GM12878 (cell line): ENCODE measurements at regions not wholly inside any gene's neighbourhood (a gene's known extent, or its start where the extent isn't known, plus 50 kb on each side); places are given as distances from the start of the nearest gene placed in this dataset.

Experiments used
- ATAC-seq: fragments of 200-7000 bp; cut with Tn5 transposase; 3 replicates; pipeline ENCODE4 v1.9.1; 2020; ENCODE audit warnings: mild to moderate bottlenecking, moderate library complexity
- BruUV-seq: library from RNA; stranded (reverse); fragments of 400-500 nt; replicated peaks from 2 replicates; lab custom pipeline; 2021; lab: Mats Ljungman, UMichigan
- CTCF ChIA-PET: fragments of 300-600 bp; sonication (Branson Sonifier 250); formaldehyde crosslinking; extraction: SDS; loops from one replicate; lab custom pipeline; 2021; ENCODE audit warnings: inconsistent platforms; lab: Yijun Ruan, JAX
- POLR2A ChIA-PET: fragments of 350-600 bp; formaldehyde crosslinking; extraction: SDS; loops from one replicate; lab custom pipeline; 2021; ENCODE audit warnings: inconsistent platforms; lab: Charles Lee
- RAD21 ChIA-PET: fragments of 300-600 bp; sonication (Branson Sonifier 250); formaldehyde crosslinking; loops from one replicate; lab custom pipeline; 2023; ENCODE audit warnings: antibody characterized with exemption; ENCODE audit not compliant: unreplicated experiment; lab: Charles Lee
- SMC1A ChIA-PET: fragments of 300-600 bp; sonication (Branson Sonifier 250); formaldehyde crosslinking; loops from one replicate; lab custom pipeline; 2023; ENCODE audit not compliant: unreplicated experiment, uncharacterized antibody; lab: Charles Lee
- DNase-seq: peaks from one replicate; pipeline ENCODE4 v3.0.0-alpha.2; 2011; ENCODE audit warnings: low read depth, low spot score
- FAIRE-seq: peaks from 3 replicates; lab custom pipeline; 2011; peaks lifted over from hg19 to GRCh38; lab: Jason Lieb, UNC
- H2AFZ ChIP-seq: 2 replicates; pipeline ENCODE4 v1.6.0; 2011; ENCODE audit warnings: low read depth, low read length, control low read depth; ENCODE audit not compliant: control insufficient read depth
- H3K27ac ChIP-seq: 2 replicates; pipeline ENCODE4 v1.5.1; 2011; ENCODE audit warnings: control low read depth; ENCODE audit not compliant: control insufficient read depth, insufficient read depth
- H3K27me3 ChIP-seq, 2 experiments: replicated peaks in 1 of 2; 2 replicates each; pipeline versions ENCODE4 v1.6.0 to v1.6.1; 2011; ENCODE audit warnings: low read length in 1 of 2; ENCODE audit not compliant: control insufficient read depth in 2 of 2, insufficient read depth in 2 of 2
- H3K36me3 ChIP-seq, 2 experiments: 2 replicates each; pipeline ENCODE4 v1.5.1; 2011; ENCODE audit warnings: low read length in 1 of 2; ENCODE audit not compliant: control insufficient read depth in 2 of 2, insufficient read depth in 2 of 2
- H3K4me1 ChIP-seq: 2 replicates; pipeline ENCODE4 v1.6.1; 2011; ENCODE audit warnings: mild to moderate bottlenecking, low read length, moderate library complexity, mixed read lengths; ENCODE audit not compliant: control insufficient read depth, insufficient read depth
- H3K4me2 ChIP-seq: 2 replicates; pipeline ENCODE4 v1.6.0; 2011; ENCODE audit warnings: control low read depth; ENCODE audit not compliant: control insufficient read depth, insufficient read depth
- H3K4me3 ChIP-seq: fragments of 200-600 bp; sonication (generic); 2 replicates; pipeline ENCODE4 v1.5.1; 2016
- H3K79me2 ChIP-seq: 2 replicates; pipeline ENCODE4 v1.6.0; 2011; ENCODE audit warnings: low read length; ENCODE audit not compliant: control insufficient read depth, insufficient read depth
- H3K9ac ChIP-seq: 2 replicates; pipeline ENCODE4 v1.8.0; 2011; ENCODE audit warnings: low read length, control low read depth, mixed read lengths; ENCODE audit not compliant: control insufficient read depth, insufficient read depth
- H3K9me3 ChIP-seq: replicated peaks from 3 replicates; pipeline ENCODE4 v1.5.1; 2011; ENCODE audit warnings: mild to moderate bottlenecking, low read length; ENCODE audit not compliant: control insufficient read depth, insufficient read depth
- H4K20me1 ChIP-seq: 2 replicates; pipeline ENCODE4 v1.6.0; 2011; ENCODE audit not compliant: control insufficient read depth, insufficient read depth
- ATF7 ChIP-seq: fragments of 450-650 bp; IDR thresholded peaks from 2 replicates; pipeline ENCODE4 v1.6.1; 2016; ENCODE audit warnings: low read depth, mild to moderate bottlenecking
- BHLHE40 ChIP-seq, 2 experiments: fragments of 450-650 bp in 1 of 2; IDR thresholded peaks; 2 replicates each; pipeline ENCODE4 v1.6.1; 2011 to 2017; ENCODE audit warnings: low read depth in 2 of 2, borderline replicate concordance in 1 of 2, improper control_type of control experiment in 1 of 2, low read length in 1 of 2, mild to moderate bottlenecking in 1 of 2
- CHD1 ChIP-seq: IDR thresholded peaks from 2 replicates; pipeline ENCODE4 v1.6.1; 2012; ENCODE audit warnings: low read depth, low read length, improper control_type of control experiment
- ESRRA ChIP-seq: IDR thresholded peaks from 2 replicates; pipeline ENCODE4 v1.6.1; 2012; ENCODE audit warnings: mild to moderate bottlenecking, low read length, improper control_type of control experiment
- RBBP5 ChIP-seq: fragments of 200-600 bp; sonication (generic); conservative IDR thresholded peaks from 2 replicates; pipeline ENCODE4 v1.6.1; 2016
- SIX5 ChIP-seq: IDR thresholded peaks from 2 replicates; pipeline ENCODE4 v1.6.1; 2011; ENCODE audit warnings: mild to moderate bottlenecking, low read depth, low read length, moderate library complexity; ENCODE audit not compliant: severe bottlenecking
- ZNF24 ChIP-seq: fragments of 450-650 bp; IDR thresholded peaks from 2 replicates; pipeline ENCODE4 v1.6.1; 2017; ENCODE audit warnings: antibody characterized with exemption, mild to moderate bottlenecking
- WGBS: methylation state at CpG from one replicate; pipeline ENCODE4 v1.1.6; 2016; ENCODE audit warnings: low lambda C conversion rate; ENCODE audit not compliant: insufficient replicate concordance, insufficient coverage; ENCODE audit errors: missing lambda C conversion rate; 5-methylcytosine and 5-hydroxymethylcytosine counted together
- in situ Hi-C: fragments of 300-500 bp; cut with MboI; formaldehyde crosslinking; loops from 9 replicates; pipeline ENCODE4 v1.14.3; 2018; ENCODE audit warnings: mixed read lengths
- intact Hi-C: fragments of 100-400 bp; cut with micrococcal nuclease; formaldehyde crosslinking; loops from one replicate; pipeline ENCODE4 v1.14.2; 2022; ENCODE audit not compliant: unreplicated experiment
- TF ChIP-seq, protein P1 (sequence below): fragments of 450-650 bp; IDR thresholded peaks from 2 replicates; pipeline ENCODE4 v1.6.1; 2017; ENCODE audit warnings: antibody characterized with exemption, mild to moderate bottlenecking, moderate library complexity
- TF ChIP-seq, protein P2 (sequence below): IDR thresholded peaks from 2 replicates; pipeline ENCODE4 v1.6.1; 2011; ENCODE audit warnings: borderline replicate concordance, low read depth, mild to moderate bottlenecking, moderate library complexity, mixed read lengths, low read length; ENCODE audit not compliant: insufficient read depth; ENCODE audit errors: extremely low read length

DNA sequence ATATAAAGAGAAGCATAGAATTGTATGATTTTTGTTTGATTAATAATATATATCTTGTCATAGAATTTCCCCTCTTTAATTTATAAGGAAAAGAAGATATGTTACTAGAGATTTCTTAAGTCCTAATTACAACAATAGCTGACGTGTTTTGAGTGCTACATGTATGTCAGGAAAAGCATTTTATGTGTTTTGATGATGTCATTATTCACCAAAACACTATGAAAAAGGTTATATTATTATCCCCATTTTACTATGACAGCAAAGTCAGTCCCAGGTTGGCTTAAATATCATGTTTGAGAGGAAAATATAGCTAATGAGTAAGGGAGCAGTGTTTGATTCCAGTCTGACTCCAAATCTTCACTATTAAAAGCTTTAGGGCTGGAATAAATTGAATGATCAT is 428.4 kb upstream of the GOLIM4 start:
- no peaks in the 10 kb centered on the region for H4K20me1 ChIP-seq
- no peak overlapping the region for H3K4me2 ChIP-seq
- in situ Hi-C loops (no loop called here), intact Hi-C loops (no loop called here)
- H3K4me1 ChIP-seq = no peaks in the 10 kb centered on the region
- ChIA-PET CTCF (interaction anchor here (1.4 to 1.7 kb wide), 3 partner anchors 9 to 96 kb away, joined by 3 to 6 read pairs (median 5); no protein-coding TSS in a partner anchor), SMC1A (interaction anchor here (1.5 kb wide), 1 partner anchor 11 kb away, joined by 4 read pairs; no protein-coding TSS in a partner anchor), POLR2A (no interaction called here), RAD21 (interaction anchor here (0.9 kb wide), 1 partner anchor 13 kb away, joined by 3 read pairs; no protein-coding TSS in a partner anchor)
- H3K27me3 ChIP-seq = no peaks in the 10 kb centered on the region
- H3K9me3 ChIP-seq = no peaks in the 10 kb centered on the region
- 13% methylated on average over 1 of the region's 1 CpG for WGBS
- FAIRE-seq (no peak), DNase-seq (no peak), ATAC-seq (no peak)
- no peak overlapping the region for H2AFZ ChIP-seq
- H3K36me3 ChIP-seq = no peaks in the 10 kb centered on the region
- no TSS peak for BruUV-seq
- no peaks in the 10 kb centered on the region for H3K79me2 ChIP-seq
- TF ChIP-seq ESRRA = no peak
- no peak for TF ChIP-seq ZNF24
- TF ChIP-seq, protein P1, sequence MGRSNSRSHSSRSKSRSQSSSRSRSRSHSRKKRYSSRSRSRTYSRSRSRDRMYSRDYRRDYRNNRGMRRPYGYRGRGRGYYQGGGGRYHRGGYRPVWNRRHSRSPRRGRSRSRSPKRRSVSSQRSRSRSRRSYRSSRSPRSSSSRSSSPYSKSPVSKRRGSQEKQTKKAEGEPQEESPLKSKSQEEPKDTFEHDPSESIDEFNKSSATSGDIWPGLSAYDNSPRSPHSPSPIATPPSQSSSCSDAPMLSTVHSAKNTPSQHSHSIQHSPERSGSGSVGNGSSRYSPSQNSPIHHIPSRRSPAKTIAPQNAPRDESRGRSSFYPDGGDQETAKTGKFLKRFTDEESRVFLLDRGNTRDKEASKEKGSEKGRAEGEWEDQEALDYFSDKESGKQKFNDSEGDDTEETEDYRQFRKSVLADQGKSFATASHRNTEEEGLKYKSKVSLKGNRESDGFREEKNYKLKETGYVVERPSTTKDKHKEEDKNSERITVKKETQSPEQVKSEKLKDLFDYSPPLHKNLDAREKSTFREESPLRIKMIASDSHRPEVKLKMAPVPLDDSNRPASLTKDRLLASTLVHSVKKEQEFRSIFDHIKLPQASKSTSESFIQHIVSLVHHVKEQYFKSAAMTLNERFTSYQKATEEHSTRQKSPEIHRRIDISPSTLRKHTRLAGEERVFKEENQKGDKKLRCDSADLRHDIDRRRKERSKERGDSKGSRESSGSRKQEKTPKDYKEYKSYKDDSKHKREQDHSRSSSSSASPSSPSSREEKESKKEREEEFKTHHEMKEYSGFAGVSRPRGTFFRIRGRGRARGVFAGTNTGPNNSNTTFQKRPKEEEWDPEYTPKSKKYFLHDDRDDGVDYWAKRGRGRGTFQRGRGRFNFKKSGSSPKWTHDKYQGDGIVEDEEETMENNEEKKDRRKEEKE = no peak
- no peak for TF ChIP-seq SIX5
- no peak for TF ChIP-seq RBBP5
- TF ChIP-seq, protein P2, sequence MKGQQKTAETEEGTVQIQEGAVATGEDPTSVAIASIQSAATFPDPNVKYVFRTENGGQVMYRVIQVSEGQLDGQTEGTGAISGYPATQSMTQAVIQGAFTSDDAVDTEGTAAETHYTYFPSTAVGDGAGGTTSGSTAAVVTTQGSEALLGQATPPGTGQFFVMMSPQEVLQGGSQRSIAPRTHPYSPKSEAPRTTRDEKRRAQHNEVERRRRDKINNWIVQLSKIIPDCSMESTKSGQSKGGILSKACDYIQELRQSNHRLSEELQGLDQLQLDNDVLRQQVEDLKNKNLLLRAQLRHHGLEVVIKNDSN = no peak
- TF ChIP-seq ATF7 = peak; percentile 60
- TF ChIP-seq CHD1 = no peak
- no peak for TF ChIP-seq BHLHE40 (IDR thresholded peaks at IDR 0.05; ENCODE audit: borderline replicate concordance in 1 of 2, low read depth in 2 of 2, low read length in 1 of 2)
- no peak overlapping the region for H3K9ac ChIP-seq
- H3K4me3 ChIP-seq = no peak overlapping the region
- no peak overlapping the region for H3K27ac ChIP-seq
